Kidney (tissue), 13 donors: ENCODE measurements at regions not wholly inside any gene's neighbourhood (a gene's known extent, or its start where the extent isn't known, plus 50 kb on each side); places are given as distances from the start of the nearest gene placed in this dataset.

ENCODE experiments used
- DNase-seq, 5 donors: peaks; one replicate each; pipeline ENCODE4 v3.0.0-alpha.2; 2013 to 2020
- FAIRE-seq: peaks from 2 replicates; lab custom pipeline; 2012; peaks lifted over from hg19 to GRCh38; lab: Jason Lieb, UNC
- H3K27ac ChIP-seq, 2 donors: one replicate each; pipeline ENCODE4 v1.7.0; 2013; ENCODE audit warnings: low read depth in 2 of 2, low read length in 2 of 2, inconsistent platforms in 1 of 2
- H3K27me3 ChIP-seq: one replicate; pipeline ENCODE4 v1.7.1; 2013; ENCODE audit warnings: low read length, inconsistent platforms; ENCODE audit not compliant: control insufficient read depth, insufficient read depth
- H3K36me3 ChIP-seq, 3 donors: one replicate each; pipeline versions ENCODE4 v1.7.0 to v1.7.1; 2013; ENCODE audit warnings: low read length in 3 of 3, control low read depth in 1 of 3, inconsistent platforms in 1 of 3; ENCODE audit not compliant: insufficient read depth in 3 of 3, control insufficient read depth in 2 of 3
- H3K4me1 ChIP-seq, 3 donors: one replicate each; pipeline versions ENCODE4 v1.7.0 to v1.7.1; 2013; ENCODE audit warnings: low read length in 3 of 3, inconsistent platforms in 1 of 3, low read depth in 1 of 3; ENCODE audit not compliant: control insufficient read depth in 2 of 3, insufficient read depth in 2 of 3
- H3K4me3 ChIP-seq, 3 donors: one replicate each; pipeline versions ENCODE4 v1.7.0 to v1.8.1; 2013; ENCODE audit warnings: low read length in 3 of 3, control low read depth in 1 of 3, inconsistent platforms in 1 of 3
- H3K9ac ChIP-seq, 3 donors: one replicate each; pipeline versions ENCODE4 v1.7.0 to v1.7.1; 2013; ENCODE audit warnings: low read length in 3 of 3, control low read depth in 1 of 3, inconsistent platforms in 1 of 3
- H3K9me3 ChIP-seq, 3 donors: one replicate each; pipeline versions ENCODE4 v1.7.0 to v1.7.1; 2013; ENCODE audit warnings: low read length in 3 of 3, control low read depth in 1 of 3, inconsistent platforms in 1 of 3; ENCODE audit not compliant: control insufficient read depth in 2 of 3, insufficient read depth in 1 of 3
- CTCF ChIP-seq: IDR thresholded peaks from 3 replicates; pipeline ENCODE4 v1.5.1; 2012; ENCODE audit warnings: mild to moderate bottlenecking, moderate library complexity, borderline replicate concordance; ENCODE audit not compliant: insufficient read depth; ENCODE audit errors: extremely low read depth
- intact Hi-C: fragments of 100-400 bp; cut with DNase I; formaldehyde crosslinking; loops from one replicate; pipeline ENCODE4 v1.11.1; 2022
- donor health status: control.
- donor health status: control.
- donor health status: control.
- donor health status: control.
- donor health status: control.
- donor health status: DM: yes; HTN: yes; CAD: no.
- donor health status: Normal renal cell carcinoma (clear cell type).

- intact Hi-C loops, result no loop called here
- FAIRE-seq (no peak), DNase-seq (no peak)
- Histone ChIP-seq H3K27ac (no peak overlapping the region), H3K4me1 (no peaks in the 10 kb centered on the region), H3K9me3 (no peaks in the 10 kb centered on the region), H3K36me3 (no peaks in the 10 kb centered on the region), H3K9ac (no peak overlapping the region), H3K27me3 (no peaks in the 10 kb centered on the region), H3K4me3 (no peak overlapping the region)
- TF ChIP-seq CTCF, result no peak
Observed at GRCh38 chr5:167892352-167893115, 398.9 kb upstream of the WWC1 start.

GRCh38 chr5:167893271-167893670 is 398.2 kb upstream of the WWC1 start:
- Histone ChIP-seq H3K27me3 (no peaks in the 10 kb centered on the region), H3K36me3 (no peaks in the 10 kb centered on the region), H3K27ac (no peak overlapping the region), H3K4me1 (no peaks in the 10 kb centered on the region), H3K9me3 (no peaks in the 10 kb centered on the region), H3K9ac (no peak overlapping the region), H3K4me3 (no peak overlapping the region)
- intact Hi-C loops, result no loop called here
- TF ChIP-seq CTCF, result no peak
- DNase-seq (peak in 1 of 5 donors; percentile 58), FAIRE-seq (no peak)

GRCh38 chr5:167894631-167895472 is 396.6 kb upstream of the WWC1 start:
- intact Hi-C loops, result no loop called here
- H3K9ac ChIP-seq, result no peak overlapping the region
- no peaks in the 10 kb centered on the region for H3K36me3 ChIP-seq

More at GRCh38 chr5:167894631-167895472, 396.6 kb upstream of the WWC1 start:
- Histone ChIP-seq H3K4me1 (no peaks in the 10 kb centered on the region), H3K27ac (no peak overlapping the region), H3K4me3 (no peak overlapping the region), H3K27me3 (no peaks in the 10 kb centered on the region), H3K9me3 (no peaks in the 10 kb centered on the region)
- DNase-seq, result no peak
- no peak for FAIRE-seq
- no peak for TF ChIP-seq CTCF
